Uterus (tissue), 3 donors: ENCODE measurements at regions not wholly inside any gene's neighbourhood (a gene's known extent, or its start where the extent isn't known, plus 50 kb on each side); places are given as distances from the start of the nearest gene placed in this dataset.

Source experiments
- DNase-seq, 2 donors: peaks; one replicate each; pipeline ENCODE4 v3.0.0-alpha.2; 2019 to 2020
- H3K27ac ChIP-seq, 2 donors: fragments of 200-600 bp; sonication (generic); 1 replicate in 1 of 2; 2 replicates in 1 of 2; pipeline ENCODE4 v1.5.1; 2016 to 2018
- H3K27me3 ChIP-seq, 2 donors: fragments of 200-600 bp; sonication (generic); one replicate each; pipeline ENCODE4 v1.5.1; 2018 to 2019; ENCODE audit warnings: control low read depth in 1 of 2
- H3K36me3 ChIP-seq, 2 donors: fragments of 200-600 bp; sonication (generic); one replicate each; pipeline ENCODE4 v1.5.1; 2019; ENCODE audit warnings: control low read depth in 1 of 2
- H3K4me1 ChIP-seq, 2 donors: fragments of 200-600 bp; sonication (generic); one replicate each; pipeline ENCODE4 v1.5.1; 2018 to 2019; ENCODE audit warnings: control low read depth in 1 of 2
- H3K4me3 ChIP-seq, 2 donors: fragments of 200-600 bp; sonication (generic); 1 replicate in 1 of 2; 2 replicates in 1 of 2; pipeline ENCODE4 v1.5.1; 2018 to 2019; ENCODE audit warnings: mild to moderate bottlenecking in 1 of 2
- H3K9me3 ChIP-seq, 2 donors: fragments of 200-600 bp; sonication (generic); one replicate each; pipeline ENCODE4 v1.5.1; 2019; ENCODE audit warnings: control low read depth in 1 of 2
- CTCF ChIP-seq, 4 experiments: fragments of 200-600 bp in 2 of 4; fragments of 450-650 bp in 2 of 4; sonication (generic) in 2 of 4; IDR thresholded peaks; one replicate each; pipeline ENCODE4 v1.5.1; 2016 to 2019; ENCODE audit warnings: antibody characterized with exemption in 4 of 4, mild to moderate bottlenecking in 2 of 4, moderate library complexity in 1 of 4
- POLR2A ChIP-seq, 2 donors: fragments of 450-650 bp; IDR thresholded peaks; one replicate each; pipeline ENCODE4 v1.6.1; 2016; ENCODE audit warnings: antibody characterized with exemption in 2 of 2, mild to moderate bottlenecking in 1 of 2, moderate library complexity in 1 of 2
- intact Hi-C: fragments of 100-400 bp; cut with DNase I; formaldehyde crosslinking; loops from one replicate; pipeline ENCODE4 v1.15.1; 2023; ENCODE audit warnings: low total_unique reads
- donor health status: DM: yes; HTN: yes; CAD: no.

DNA sequence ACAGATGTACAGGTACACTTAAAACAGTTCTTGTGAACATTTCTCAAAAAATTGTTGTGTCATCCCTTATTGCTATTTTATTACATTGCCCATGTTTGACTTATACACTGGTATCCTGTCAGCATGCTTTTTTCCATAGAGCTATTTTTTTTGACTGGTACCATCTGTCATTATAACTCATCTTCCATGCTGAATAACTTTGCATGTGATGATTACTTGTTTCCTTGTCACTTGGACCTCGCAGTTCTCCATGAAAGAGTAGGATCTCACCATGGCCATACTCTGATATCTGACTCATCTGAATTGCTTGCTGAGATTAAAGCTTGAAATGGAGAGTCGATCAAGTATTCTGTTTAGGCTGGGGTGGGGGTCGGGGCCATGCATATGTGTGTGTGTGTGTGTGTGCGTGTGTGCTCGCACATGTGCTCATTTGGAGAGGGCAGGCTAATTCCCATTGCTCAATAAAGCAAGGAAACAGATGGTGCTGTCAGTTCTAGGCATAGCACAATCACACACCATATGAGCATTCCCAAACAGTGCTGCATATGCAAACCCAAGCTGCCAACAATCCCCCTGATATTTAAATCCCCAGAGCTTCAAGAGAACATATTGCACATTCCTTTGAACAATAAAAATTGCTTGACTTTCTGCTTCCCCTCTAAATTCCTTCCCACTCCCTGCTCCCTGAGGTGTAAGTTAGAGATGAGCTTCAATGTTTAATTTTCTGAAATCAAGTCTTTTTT is 62.9 kb downstream of the NHLRC3 start:
- H3K9me3 ChIP-seq: no peaks in the 10 kb centered on the region

GRCh38 chr13:39102981-39103490 is 64.8 kb downstream of the NHLRC3 start:
- intact Hi-C loops: no loop called here
- Histone ChIP-seq H3K9me3 (no peaks in the 10 kb centered on the region), H3K36me3 (no peaks in the 10 kb centered on the region), H3K4me3 (no peak overlapping the region), H3K27me3 (no peaks in the 10 kb centered on the region), H3K27ac (no peak overlapping the region), H3K4me1 (no peaks in the 10 kb centered on the region)
- no peak for DNase-seq
- TF ChIP-seq POLR2A (IDR thresholded peaks at IDR 0.05) (no peak), CTCF (IDR thresholded peaks at IDR 0.05) (no peak)

More for the DNA sequence above, 62.9 kb downstream of the NHLRC3 start:
- intact Hi-C loops: no loop called here
- no peak overlapping the region for H3K4me3 ChIP-seq
- H3K27ac ChIP-seq: no peak overlapping the region
- H3K36me3 ChIP-seq: no peaks in the 10 kb centered on the region
- DNase-seq: no peak
- no peaks in the 10 kb centered on the region for H3K27me3 ChIP-seq
- no peak for TF ChIP-seq CTCF (IDR thresholded peaks at IDR 0.05)
- no peak for TF ChIP-seq POLR2A (IDR thresholded peaks at IDR 0.05)
- H3K4me1 ChIP-seq: no peaks in the 10 kb centered on the region

GRCh38 chr13:39105110-39105509 is 66.9 kb downstream of the NHLRC3 start:
- Histone ChIP-seq H3K27ac (no peak overlapping the region), H3K4me3 (no peak overlapping the region), H3K36me3 (no peaks in the 10 kb centered on the region), H3K4me1 (no peaks in the 10 kb centered on the region), H3K27me3 (no peaks in the 10 kb centered on the region), H3K9me3 (no peaks in the 10 kb centered on the region)
- DNase-seq: no peak
- TF ChIP-seq CTCF (IDR thresholded peaks at IDR 0.05): no peak
- no peak for TF ChIP-seq POLR2A (IDR thresholded peaks at IDR 0.05)
- intact Hi-C loops: no loop called here

- H3K27me3 ChIP-seq: no peaks in the 10 kb centered on the region
- intact Hi-C loops: no loop called here
- no peak overlapping the region for H3K27ac ChIP-seq
- no peaks in the 10 kb centered on the region for H3K36me3 ChIP-seq
- no peak overlapping the region for H3K4me3 ChIP-seq
- H3K9me3 ChIP-seq: no peaks in the 10 kb centered on the region
- H3K4me1 ChIP-seq: no peaks in the 10 kb centered on the region
- TF ChIP-seq POLR2A (IDR thresholded peaks at IDR 0.05) (no peak), CTCF (IDR thresholded peaks at IDR 0.05) (no peak)
- no peak for DNase-seq
Measured at GRCh38 chr13:39106216-39107005, 68.2 kb downstream of the NHLRC3 start.

GRCh38 chr13:39107561-39107960 is 69.3 kb downstream of the NHLRC3 start:
- DNase-seq: no peak
- H3K4me1 ChIP-seq: no peaks in the 10 kb centered on the region
- intact Hi-C loops: no loop called here
- no peak overlapping the region for H3K27ac ChIP-seq
- TF ChIP-seq CTCF (IDR thresholded peaks at IDR 0.05) (no peak), POLR2A (IDR thresholded peaks at IDR 0.05) (no peak)
- no peaks in the 10 kb centered on the region for H3K27me3 ChIP-seq
- no peaks in the 10 kb centered on the region for H3K9me3 ChIP-seq
- no peak overlapping the region for H3K4me3 ChIP-seq
- no peaks in the 10 kb centered on the region for H3K36me3 ChIP-seq
